IPS-18a (cell line): ENCODE measurements at regions not wholly inside any gene's neighbourhood (a gene's known extent, or its start where the extent isn't known, plus 50 kb on each side); places are given as distances from the start of the nearest gene placed in this dataset.
"Not testable (repeated sequence)": the region's sequence is repeated elsewhere in the genome, so short reads cannot be mapped to it uniquely, and the experiment has no call there.

Experiments
- H3K27ac ChIP-seq: one replicate; pipeline ENCODE4 v1.5.1; 2013; ENCODE audit warnings: low read length
- H3K27me3 ChIP-seq: one replicate; pipeline ENCODE4 v1.6.1; 2013; ENCODE audit warnings: mild to moderate bottlenecking, low read length; ENCODE audit not compliant: control insufficient read depth, insufficient read depth
- H3K36me3 ChIP-seq: one replicate; pipeline ENCODE4 v1.6.1; 2013; ENCODE audit warnings: low read depth, low read length; ENCODE audit not compliant: control insufficient read depth
- H3K4me1 ChIP-seq: one replicate; pipeline ENCODE4 v1.6.1; 2013; ENCODE audit warnings: low read depth, low read length; ENCODE audit not compliant: control insufficient read depth
- H3K4me3 ChIP-seq: one replicate; pipeline ENCODE4 v1.5.1; 2013; ENCODE audit warnings: low read length
- H3K9ac ChIP-seq: one replicate; pipeline ENCODE4 v1.6.1; 2013; ENCODE audit warnings: mild to moderate bottlenecking, low read length, moderate library complexity
- H3K9me3 ChIP-seq: one replicate; pipeline ENCODE4 v1.6.1; 2013; ENCODE audit warnings: low read depth, low read length; ENCODE audit not compliant: control insufficient read depth

DNA sequence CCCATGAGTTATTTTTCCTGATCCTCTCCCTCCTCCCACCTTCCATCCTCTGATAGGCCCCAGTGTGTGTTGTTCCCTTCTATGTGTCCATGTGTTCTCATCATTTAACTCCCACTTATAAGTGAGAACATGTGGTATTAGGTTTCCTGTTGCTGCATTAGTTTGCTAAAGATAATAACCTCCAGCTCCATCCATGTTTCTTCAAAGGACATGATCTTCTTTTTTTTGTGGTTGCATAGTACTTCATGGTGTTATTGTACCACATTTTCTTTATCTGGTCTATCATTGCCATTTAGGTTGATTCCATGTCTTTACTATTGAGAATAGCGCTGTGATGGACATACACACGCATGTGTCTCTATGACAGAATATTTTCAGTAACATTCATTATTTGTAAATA is 128.8 kb downstream of the ENC1 start:
- H3K27me3 ChIP-seq, H3K9me3 ChIP-seq, H3K4me3 ChIP-seq, H3K9ac ChIP-seq, H3K27ac ChIP-seq, H3K36me3 ChIP-seq: not testable (repeated sequence)
- peaks cover 19% of the 10 kb centered on the region for H3K4me1 ChIP-seq

DNA sequence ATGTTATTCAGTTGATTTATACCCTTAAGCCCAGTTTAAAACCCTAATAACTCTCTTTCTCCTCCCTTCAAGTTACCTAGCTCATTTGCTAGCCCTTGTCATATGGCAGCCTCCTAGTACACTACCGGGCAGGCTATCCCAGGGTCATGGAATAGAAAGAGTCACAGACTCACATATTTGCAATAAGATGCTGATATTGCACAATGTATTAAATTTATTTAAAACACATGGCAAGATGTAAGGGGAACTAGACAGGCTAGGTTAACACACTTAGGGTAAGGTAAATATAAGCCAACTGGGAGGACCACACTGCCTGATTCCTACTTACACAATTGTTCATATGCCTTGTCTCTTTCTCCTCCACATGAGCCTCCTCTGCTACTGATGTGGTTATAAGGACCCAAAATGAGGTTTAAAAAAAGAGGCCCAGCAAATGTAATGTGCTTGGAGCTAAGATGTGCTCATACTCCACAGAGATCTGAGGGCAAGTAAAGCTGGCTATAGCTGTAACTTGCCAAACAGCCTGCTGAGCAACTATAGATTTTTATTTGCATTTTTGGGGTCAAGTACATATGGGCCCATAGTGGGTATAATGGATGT is 130.0 kb downstream of the ENC1 start:
- Histone ChIP-seq H3K27ac (no peak overlapping the region), H3K9me3 (no peaks in the 10 kb centered on the region), H3K4me1 (peaks cover 13% of the 10 kb centered on the region), H3K4me3 (no peak overlapping the region), H3K9ac (no peak overlapping the region), H3K36me3 (no peaks in the 10 kb centered on the region), H3K27me3 (no peaks in the 10 kb centered on the region)

DNA sequence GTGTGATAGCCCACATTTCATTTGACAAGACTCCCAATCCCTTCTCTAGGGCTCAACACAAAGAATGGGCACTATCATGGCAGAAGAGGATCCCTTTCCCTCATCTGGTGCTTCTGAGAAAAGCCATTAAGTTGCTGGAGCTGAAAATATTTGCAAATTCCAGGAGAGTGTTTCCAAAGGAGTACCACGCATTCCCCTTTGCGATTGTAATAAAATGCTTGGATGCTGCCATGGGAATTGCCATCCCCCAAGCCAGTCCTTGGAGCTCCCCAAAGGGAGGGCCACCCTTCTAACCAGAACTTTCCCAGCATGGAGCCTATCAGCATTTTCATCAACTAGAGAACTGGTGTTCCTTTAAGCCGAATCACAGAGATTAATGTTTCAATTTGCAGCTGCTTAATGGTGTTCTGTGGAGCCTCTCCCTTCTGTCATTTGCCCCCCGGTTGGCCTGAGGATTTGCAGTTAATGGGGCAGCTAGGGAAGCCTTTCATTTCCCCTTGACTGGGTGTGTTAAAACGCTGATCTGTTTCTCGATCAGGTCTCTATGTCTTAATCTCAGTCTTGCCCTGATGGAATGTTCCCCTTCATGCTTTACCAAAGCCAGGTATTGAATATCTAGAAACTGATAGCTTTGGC is 133.0 kb downstream of the ENC1 start:
- no peak overlapping the region for H3K9ac ChIP-seq
- no peak overlapping the region for H3K4me3 ChIP-seq
- no peaks in the 10 kb centered on the region for H3K27me3 ChIP-seq
- no peaks in the 10 kb centered on the region for H3K9me3 ChIP-seq
- no peaks in the 10 kb centered on the region for H3K36me3 ChIP-seq
- peaks cover 9% of the 10 kb centered on the region for H3K4me1 ChIP-seq
- no peak overlapping the region for H3K27ac ChIP-seq

DNA sequence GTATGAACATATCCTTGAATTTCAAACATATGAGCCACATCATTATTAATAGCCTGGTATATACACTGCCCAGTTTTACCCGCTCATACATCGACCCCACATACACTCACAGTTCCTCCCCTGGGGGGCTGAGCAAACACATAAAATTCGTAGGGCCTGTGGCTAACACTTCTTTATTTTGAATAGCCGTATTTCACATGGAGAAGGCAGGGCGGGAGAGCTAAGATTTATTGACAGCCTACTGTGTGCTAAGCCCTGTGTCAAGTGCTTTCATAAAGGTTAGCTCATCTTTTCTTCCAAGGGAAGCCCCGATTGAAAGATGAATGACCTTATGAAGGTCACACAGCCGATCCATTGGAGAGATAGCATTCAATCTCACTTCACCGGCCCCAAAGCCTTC is 134.4 kb downstream of the ENC1 start:
- Histone ChIP-seq H3K4me3 (no peak overlapping the region), H3K9me3 (no peaks in the 10 kb centered on the region), H3K9ac (no peak overlapping the region), H3K4me1 (peaks cover 9% of the 10 kb centered on the region), H3K36me3 (no peaks in the 10 kb centered on the region), H3K27me3 (no peaks in the 10 kb centered on the region), H3K27ac (no peak overlapping the region)

DNA sequence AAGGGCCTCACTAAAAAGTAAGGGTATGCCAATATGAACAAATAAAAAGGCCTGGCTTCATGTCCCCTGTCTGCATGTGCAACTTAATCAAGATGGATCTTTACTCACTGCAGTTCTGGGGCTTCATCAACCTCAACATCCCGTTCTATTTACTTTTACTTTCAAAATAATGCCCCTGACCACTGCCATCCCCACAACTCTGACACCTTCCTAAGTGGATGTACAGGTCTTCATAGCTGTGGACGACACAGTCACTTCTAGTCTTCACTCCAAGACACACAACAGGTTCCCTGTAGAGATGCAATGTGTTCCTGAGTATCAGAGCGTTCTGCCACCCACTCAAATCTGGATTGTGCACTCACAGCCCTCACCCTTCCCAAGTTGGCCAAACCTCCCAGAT is 136.1 kb downstream of the ENC1 start:
- no peaks in the 10 kb centered on the region for H3K36me3 ChIP-seq
- H3K9me3 ChIP-seq, result no peaks in the 10 kb centered on the region
- no peak overlapping the region for H3K9ac ChIP-seq
- no peak overlapping the region for H3K27ac ChIP-seq
- peaks cover 19% of the 10 kb centered on the region for H3K4me1 ChIP-seq
- H3K4me3 ChIP-seq, result no peak overlapping the region
- H3K27me3 ChIP-seq, result no peaks in the 10 kb centered on the region

DNA sequence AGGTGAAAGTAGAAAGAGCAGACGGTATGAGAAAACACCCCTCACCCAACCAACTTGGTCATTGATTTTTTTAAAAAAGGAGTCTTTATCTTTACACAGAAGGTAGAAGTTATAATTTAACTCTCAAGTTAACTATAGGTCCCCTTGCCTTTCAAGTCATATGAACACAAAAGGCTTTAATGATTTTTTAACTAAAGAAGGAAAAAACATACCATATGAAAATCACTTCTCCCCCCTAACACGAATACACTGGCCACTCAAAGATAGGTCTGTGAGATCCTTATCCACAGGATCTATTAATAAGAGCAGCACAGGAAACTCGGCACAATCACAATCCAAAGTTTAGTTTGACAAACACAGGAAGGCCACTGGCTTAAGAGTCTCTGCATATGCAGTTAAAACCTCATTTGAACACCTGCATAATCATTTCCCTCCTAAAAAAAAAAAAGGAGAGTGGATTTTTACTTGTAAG is 138.0 kb downstream of the ENC1 start:
- H3K9ac ChIP-seq, result no peak overlapping the region

DNA sequence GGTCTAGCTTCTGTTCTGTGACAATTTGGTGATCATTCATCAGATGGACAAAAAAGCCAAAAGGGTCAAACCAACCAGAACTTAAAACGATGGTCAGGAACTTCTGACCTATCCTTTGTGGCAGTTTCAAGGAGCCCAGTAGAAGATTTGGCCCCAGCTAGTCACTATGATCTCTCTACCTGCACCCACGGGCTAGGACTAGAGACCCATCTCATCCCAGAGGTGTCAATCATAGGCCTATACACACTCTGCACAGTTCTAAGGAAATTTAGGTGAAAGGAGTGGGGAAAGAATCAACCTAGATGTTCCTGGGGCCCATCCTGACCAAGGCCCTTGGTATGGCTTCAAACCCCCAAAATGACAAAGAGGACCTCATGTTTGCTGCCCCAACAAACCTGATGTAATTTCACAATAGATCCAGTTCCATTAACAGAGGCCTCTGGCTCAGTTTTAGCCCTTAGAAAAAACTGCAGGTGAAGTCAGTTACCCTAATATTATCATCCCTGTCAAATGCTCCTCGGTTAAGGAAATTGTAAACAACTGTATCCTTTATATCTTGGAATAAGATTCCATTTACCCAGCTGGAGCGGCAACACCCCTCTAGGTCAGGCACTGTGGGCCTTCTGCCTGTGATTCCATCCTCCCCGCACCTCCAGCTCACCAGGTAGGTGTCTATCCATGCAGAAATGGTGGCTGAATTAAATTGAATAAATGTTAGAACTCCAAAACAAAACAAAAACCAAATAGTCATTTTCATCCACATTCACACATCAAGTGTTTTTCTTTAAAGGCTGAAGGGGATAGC is 138.7 kb downstream of the ENC1 start:
- no peak overlapping the region for H3K27ac ChIP-seq
- H3K9ac ChIP-seq, result no peak overlapping the region
- no peaks in the 10 kb centered on the region for H3K9me3 ChIP-seq
- H3K36me3 ChIP-seq, result no peaks in the 10 kb centered on the region
- H3K4me1 ChIP-seq, result peaks cover 25% of the 10 kb centered on the region
- no peaks in the 10 kb centered on the region for H3K27me3 ChIP-seq
- H3K4me3 ChIP-seq, result no peak overlapping the region

More for the DNA sequence above, 138.0 kb downstream of the ENC1 start:
- no peak overlapping the region for H3K27ac ChIP-seq
- peaks cover 25% of the 10 kb centered on the region for H3K4me1 ChIP-seq
- no peaks in the 10 kb centered on the region for H3K9me3 ChIP-seq
- H3K27me3 ChIP-seq, result no peaks in the 10 kb centered on the region
- no peaks in the 10 kb centered on the region for H3K36me3 ChIP-seq
- H3K4me3 ChIP-seq, result no peak overlapping the region

DNA sequence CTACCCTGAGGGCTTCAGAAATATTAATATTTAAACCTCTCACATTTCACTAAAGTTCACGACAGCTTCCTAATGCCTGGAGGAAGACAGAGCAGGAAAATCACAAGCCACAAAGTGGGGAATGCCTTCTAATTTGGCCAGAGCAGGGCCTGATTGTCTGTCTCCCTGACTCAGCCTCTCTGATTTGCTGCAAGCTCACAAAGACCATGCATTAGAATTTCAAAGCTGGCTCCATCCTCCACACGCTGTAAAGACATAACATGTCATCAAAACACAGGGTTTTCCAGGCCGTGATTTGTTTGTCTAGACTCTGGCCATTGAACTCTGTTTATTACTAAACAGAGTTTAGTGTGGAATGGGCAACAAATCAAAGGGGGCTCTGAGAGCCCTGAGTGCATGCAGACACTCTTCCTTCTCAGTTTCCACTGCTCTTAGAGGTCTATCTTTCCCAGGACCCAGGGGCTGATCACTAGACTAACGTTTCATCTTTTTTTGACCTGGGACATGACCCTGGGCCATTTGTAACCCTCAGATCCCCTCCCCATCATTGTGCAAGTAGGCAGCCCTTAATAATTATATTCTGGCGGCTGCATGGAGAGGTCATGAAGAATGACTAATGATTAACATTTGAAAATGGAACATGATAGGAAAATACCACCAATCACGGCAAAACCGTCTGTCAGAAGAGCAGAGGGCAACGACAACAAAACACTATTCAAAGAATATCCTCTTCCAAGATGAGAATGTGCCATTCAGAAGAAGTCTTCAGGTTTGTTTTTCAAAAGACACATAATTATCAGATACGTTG is 140.2 kb downstream of the ENC1 start:
- Histone ChIP-seq H3K9ac (no peak overlapping the region), H3K27ac (no peak overlapping the region), H3K4me1 (peaks cover 18% of the 10 kb centered on the region), H3K36me3 (no peaks in the 10 kb centered on the region), H3K9me3 (no peaks in the 10 kb centered on the region), H3K4me3 (no peak overlapping the region), H3K27me3 (no peaks in the 10 kb centered on the region)

DNA sequence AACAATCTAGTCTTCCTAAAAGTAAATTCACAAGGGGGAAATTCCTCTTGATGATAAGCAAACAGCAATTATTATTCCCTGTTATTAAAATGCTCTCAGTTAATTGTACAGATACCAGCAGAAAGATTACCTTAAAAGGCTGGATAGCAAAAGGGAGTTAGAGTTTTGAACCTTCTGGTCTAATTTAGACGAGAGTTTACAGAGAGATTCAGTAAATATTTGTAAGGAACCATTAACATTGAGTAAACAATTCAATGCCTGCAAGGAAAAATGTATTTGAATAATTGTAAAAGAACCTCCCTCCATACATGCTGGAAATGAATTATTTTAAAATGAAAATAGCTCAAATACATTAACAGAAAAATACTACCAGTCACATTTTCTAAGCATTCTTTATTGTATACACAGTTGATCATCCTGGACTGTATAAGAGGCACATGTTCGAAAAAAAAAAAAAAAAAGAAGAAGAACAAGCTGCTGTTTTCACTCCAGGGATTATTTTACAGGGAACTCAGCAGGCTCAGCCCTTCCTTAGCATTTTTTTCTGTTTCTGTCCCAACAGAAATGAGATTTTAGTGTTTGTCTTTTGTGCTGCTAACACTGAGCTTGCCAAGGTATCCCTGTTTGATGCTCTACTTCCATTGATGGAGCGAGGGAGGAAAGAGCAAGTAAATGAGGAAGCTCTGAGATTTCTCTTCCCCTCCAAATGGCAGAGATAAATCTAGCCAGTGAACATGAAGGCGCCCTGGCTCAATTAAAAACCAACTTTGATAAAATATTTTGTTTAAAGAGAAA is 141.1 kb downstream of the ENC1 start:
- Histone ChIP-seq H3K27me3 (no peaks in the 10 kb centered on the region), H3K9me3 (no peaks in the 10 kb centered on the region), H3K36me3 (no peaks in the 10 kb centered on the region), H3K4me1 (peaks cover 17% of the 10 kb centered on the region), H3K9ac (no peak overlapping the region), H3K4me3 (no peak overlapping the region), H3K27ac (no peak overlapping the region)

DNA sequence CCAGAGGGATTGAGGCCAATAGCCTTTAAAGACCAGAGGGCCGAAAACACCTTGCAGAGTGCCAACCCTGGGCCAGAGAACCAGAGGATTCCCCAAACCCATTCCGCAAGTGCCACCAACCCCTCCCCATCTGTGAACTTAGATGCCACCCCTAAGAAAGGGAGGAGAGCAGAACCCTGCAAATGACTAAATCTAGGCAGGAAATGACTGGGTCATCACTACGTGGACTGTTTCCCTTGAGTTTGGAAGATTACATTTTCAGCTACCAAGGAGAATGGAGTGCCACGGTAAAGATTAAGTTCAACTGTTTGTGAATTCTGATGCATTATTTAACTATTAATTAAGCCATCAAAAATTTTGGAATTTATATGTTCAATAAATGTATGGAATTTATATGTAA is 142.8 kb downstream of the ENC1 start:
- H3K4me1 ChIP-seq, result peaks cover 17% of the 10 kb centered on the region
- H3K27me3 ChIP-seq, result no peaks in the 10 kb centered on the region
- no peak overlapping the region for H3K9ac ChIP-seq
- H3K9me3 ChIP-seq, result no peaks in the 10 kb centered on the region
- H3K27ac ChIP-seq, result no peak overlapping the region
- H3K4me3 ChIP-seq, result no peak overlapping the region
- no peaks in the 10 kb centered on the region for H3K36me3 ChIP-seq

DNA sequence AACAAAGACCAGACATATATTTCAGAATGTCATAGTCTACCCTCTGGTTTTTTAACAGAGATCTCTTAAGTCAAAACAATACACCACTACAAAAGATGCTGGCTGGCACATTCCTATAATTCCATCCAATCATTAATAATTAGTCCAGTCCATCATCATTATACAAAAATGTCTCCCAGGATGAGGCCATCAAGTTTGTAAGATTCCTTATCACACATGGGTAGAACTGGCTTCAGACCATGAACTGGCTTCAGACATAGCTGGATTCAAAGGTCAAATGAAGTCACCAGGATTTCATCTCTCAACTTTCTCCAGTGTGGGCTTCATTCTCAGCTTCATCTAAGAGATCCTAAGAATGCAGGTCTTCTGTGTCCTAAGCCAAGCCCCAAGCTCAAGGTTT is 147.1 kb downstream of the ENC1 start:
- Histone ChIP-seq H3K9ac (no peak overlapping the region), H3K27ac (no peak overlapping the region), H3K27me3 (no peaks in the 10 kb centered on the region), H3K36me3 (no peaks in the 10 kb centered on the region), H3K4me3 (no peak overlapping the region), H3K4me1 (no peaks in the 10 kb centered on the region), H3K9me3 (no peaks in the 10 kb centered on the region)
